Astrocyte of the cerebellum (primary cell): ENCODE measurements at regions not wholly inside any gene's neighbourhood (a gene's known extent, or its start where the extent isn't known, plus 50 kb on each side); places are given as distances from the start of the nearest gene placed in this dataset.

Source experiments
- DNase-seq: peaks from one replicate; pipeline ENCODE4 v3.0.0-alpha.2; 2011; ENCODE audit warnings: low read depth
- H3K4me3 ChIP-seq: 2 replicates; pipeline ENCODE4 v1.5.1; 2011; ENCODE audit warnings: mild to moderate bottlenecking, low read depth, low read length, moderate library complexity
- CTCF ChIP-seq: IDR thresholded peaks from 2 replicates; pipeline ENCODE4 v1.5.1; 2012; ENCODE audit warnings: low read length, low read depth, moderate library complexity, mild to moderate bottlenecking; ENCODE audit errors: missing control alignments
- in situ Hi-C: cut with HindIII; loops from 2 replicates; pipeline ENCODE4 v1.10.0; 2017; ENCODE audit warnings: low sequenced_read_pairs

- no peak for TF ChIP-seq CTCF
- in situ Hi-C loops = loop anchor here (5.0 kb wide), 1 partner anchor 103 kb away; no protein-coding TSS in a partner anchor
- no peak overlapping the region for H3K4me3 ChIP-seq
- no peak for DNase-seq
Measured at GRCh38 chr5:173498739-173499470, 117.5 kb downstream of the BOD1 start.

DNA sequence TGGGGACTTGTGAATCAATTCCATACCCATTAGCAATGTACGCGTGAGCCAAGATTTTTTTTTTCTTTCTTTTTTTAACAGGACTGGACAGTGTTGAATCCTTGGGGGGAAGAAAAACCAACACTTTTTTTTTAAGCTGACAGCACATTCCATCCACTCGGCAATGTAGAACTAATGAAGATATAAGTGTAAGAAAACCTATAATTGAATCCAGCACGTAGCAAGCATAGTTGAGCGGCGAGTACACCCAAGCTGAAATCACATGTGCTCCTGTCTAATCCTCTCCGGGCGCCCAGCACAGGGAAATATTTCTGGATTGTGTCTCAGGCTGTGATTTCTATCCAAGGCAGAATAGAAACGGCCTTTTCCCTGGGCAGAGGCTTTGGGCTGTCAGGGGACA, 118.2 kb downstream of the BOD1 start:
- TF ChIP-seq CTCF = no peak
- in situ Hi-C loops = loop anchor here (5.0 kb wide), 1 partner anchor 104 kb away; no protein-coding TSS in a partner anchor
- DNase-seq = peak; percentile 87
- H3K4me3 ChIP-seq = no peak overlapping the region

GRCh38 chr5:173497685-173498084, 118.8 kb downstream of the BOD1 start:
- TF ChIP-seq CTCF = no peak
- in situ Hi-C loops = loop anchor here (5.0 kb wide), 1 partner anchor 105 kb away; no protein-coding TSS in a partner anchor

GRCh38 chr5:173496883-173497255, 119.6 kb downstream of the BOD1 start:
- H3K4me3 ChIP-seq = no peak overlapping the region
- in situ Hi-C loops = loop anchor here (5.0 kb wide), 1 partner anchor 105 kb away; no protein-coding TSS in a partner anchor
- DNase-seq = no peak
- no peak for TF ChIP-seq CTCF

More at GRCh38 chr5:173497685-173498084, 118.8 kb downstream of the BOD1 start:
- DNase-seq = no peak
- no peak overlapping the region for H3K4me3 ChIP-seq

DNA sequence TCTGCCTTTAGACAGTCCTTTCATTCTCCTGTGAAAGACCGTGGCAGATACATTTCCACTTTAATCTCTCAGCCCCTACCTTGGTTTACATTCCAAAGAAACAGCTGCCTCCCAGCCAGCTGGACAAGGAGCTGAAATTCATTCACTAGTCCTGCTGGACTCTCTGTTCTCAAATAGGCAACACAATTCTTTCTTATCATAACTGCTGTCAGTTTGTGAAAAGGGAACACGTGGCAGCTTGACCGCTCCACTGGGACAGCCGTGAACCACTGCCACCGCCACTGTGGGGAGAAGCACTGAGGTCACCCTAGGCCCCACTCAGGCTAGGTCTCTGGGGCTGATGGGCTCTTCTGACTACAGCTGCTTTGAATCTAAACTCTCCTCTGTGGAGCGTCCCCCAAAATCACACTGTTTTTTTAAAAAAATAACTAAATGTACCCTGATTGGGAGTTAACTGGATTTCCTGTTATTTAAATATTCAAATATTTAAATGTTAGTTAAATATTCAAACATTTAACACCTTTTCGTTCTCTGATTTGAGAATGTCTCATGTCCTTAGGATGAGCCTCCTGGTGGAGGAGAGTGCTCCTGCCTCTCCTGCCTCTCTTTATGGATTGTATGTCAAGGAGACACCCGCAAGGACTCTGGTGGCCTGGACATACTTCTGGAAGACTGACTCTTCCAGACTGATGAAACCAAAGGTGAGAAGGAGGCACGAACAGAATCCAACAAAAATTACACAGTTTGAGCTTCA, 120.1 kb downstream of the BOD1 start:
- in situ Hi-C loops = loop anchor here (5.0 kb wide), 1 partner anchor 106 kb away; no protein-coding TSS in a partner anchor
- TF ChIP-seq CTCF = peak; percentile 14
- DNase-seq = no peak
- H3K4me3 ChIP-seq = no peak overlapping the region

DNA sequence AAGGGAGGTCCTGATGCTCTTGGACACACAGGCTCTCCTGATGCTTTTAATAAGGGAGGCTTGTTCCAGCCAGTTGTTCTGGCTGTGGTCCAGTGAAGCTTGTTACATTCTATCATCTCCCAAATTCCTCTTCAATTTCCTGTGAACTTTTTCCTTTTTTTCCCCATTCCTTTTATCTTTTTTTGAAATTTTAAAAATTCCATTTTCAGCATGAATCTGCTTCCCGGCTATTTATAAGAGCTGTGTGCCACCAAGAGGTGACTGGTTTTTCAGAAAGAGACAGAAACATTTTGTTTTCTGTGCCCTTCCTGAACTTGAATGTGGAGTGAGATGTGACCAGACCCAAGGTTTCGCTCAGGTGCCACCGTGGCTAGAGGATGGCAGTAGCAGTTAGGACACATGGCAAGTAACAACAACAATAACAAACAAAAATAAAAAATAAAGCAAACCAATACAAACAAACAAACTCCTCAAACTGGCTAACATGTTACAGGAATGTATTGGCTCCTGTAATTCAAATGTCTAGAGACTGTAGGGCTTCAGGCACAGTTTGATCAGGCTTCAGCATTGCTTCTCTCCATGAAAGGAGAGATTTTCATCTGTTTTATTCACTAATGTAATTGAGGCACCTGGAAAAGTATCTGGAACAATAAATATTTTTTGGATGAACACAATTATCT, 121.1 kb downstream of the BOD1 start:
- in situ Hi-C loops = loop anchor here (5.0 kb wide), 1 partner anchor 107 kb away; no protein-coding TSS in a partner anchor
- no peak for DNase-seq
- no peak overlapping the region for H3K4me3 ChIP-seq
- no peak for TF ChIP-seq CTCF
